AG04450 (cell line): ENCODE measurements at regions not wholly inside any gene's neighbourhood (a gene's known extent, or its start where the extent isn't known, plus 50 kb on each side); places are given as distances from the start of the nearest gene placed in this dataset.
"Not testable (repeated sequence)": the region's sequence is repeated elsewhere in the genome, so short reads cannot be mapped to it uniquely, and the experiment has no call there.

Experiments used
- CTCF ChIA-PET: fragments of 300-600, 350-600 bp; formaldehyde crosslinking; extraction: SDS; loops from one replicate; lab custom pipeline; 2022; ENCODE audit warnings: antibody characterized with exemption, inconsistent platforms; lab: Charles Lee
- POLR2A ChIA-PET: fragments of 350-600 bp; formaldehyde crosslinking; extraction: SDS; loops from one replicate; lab custom pipeline; 2021; ENCODE audit warnings: antibody characterized with exemption, inconsistent platforms; lab: Yijun Ruan, JAX
- DNase-seq: peaks from one replicate; pipeline ENCODE4 v3.0.0-alpha.2; 2011; ENCODE audit warnings: low read depth, low spot score
- H3K27ac ChIP-seq: one replicate; pipeline ENCODE4 v1.5.1; 2012; ENCODE audit warnings: low read depth, low read length, control low read depth
- H3K27me3 ChIP-seq: one replicate; pipeline ENCODE4 v1.6.0; 2012; ENCODE audit warnings: low read length; ENCODE audit not compliant: control insufficient read depth, insufficient read depth
- H3K4me3 ChIP-seq: 2 replicates; pipeline ENCODE4 v1.5.1; 2011; ENCODE audit warnings: mild to moderate bottlenecking, low read depth, low read length, control low read depth
- H3K9me3 ChIP-seq: 2 replicates; pipeline ENCODE4 v1.5.1; 2012; ENCODE audit warnings: low read length; ENCODE audit not compliant: control insufficient read depth, insufficient read depth
- TF ChIP-seq, protein P1 (sequence below): IDR thresholded peaks from 2 replicates; pipeline ENCODE4 v1.5.1; 2011; ENCODE audit warnings: low read depth, low read length, control low read depth, inconsistent platforms

DNA sequence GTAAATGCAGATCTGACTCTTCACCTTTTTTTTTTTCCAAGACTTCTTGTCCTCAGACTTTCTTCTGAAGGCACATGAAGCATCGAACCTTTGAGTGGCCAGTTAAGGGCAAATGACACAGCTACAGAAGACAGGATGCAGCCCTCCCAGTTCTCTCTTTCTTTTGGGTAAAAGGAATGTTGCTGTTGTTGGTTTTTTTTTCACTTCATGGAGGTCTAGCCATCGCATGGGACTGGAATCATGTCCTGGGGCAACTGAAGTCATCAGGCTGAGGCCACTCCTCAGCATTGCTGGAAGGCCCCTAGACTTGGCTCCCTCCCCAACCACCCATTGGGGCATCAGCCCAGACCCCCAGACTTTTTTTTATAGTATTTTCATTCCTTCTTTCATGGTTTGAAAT lies 896.5 kb downstream of the SORCS1 start:
- CTCF ChIA-PET: no interaction called here
- Histone ChIP-seq H3K4me3 (no peak overlapping the region), H3K27me3 (no peaks in the 10 kb centered on the region), H3K27ac (no peak overlapping the region), H3K9me3 (peaks cover 12% of the 10 kb centered on the region)
- POLR2A ChIA-PET: no interaction called here
- TF ChIP-seq, protein P1, sequence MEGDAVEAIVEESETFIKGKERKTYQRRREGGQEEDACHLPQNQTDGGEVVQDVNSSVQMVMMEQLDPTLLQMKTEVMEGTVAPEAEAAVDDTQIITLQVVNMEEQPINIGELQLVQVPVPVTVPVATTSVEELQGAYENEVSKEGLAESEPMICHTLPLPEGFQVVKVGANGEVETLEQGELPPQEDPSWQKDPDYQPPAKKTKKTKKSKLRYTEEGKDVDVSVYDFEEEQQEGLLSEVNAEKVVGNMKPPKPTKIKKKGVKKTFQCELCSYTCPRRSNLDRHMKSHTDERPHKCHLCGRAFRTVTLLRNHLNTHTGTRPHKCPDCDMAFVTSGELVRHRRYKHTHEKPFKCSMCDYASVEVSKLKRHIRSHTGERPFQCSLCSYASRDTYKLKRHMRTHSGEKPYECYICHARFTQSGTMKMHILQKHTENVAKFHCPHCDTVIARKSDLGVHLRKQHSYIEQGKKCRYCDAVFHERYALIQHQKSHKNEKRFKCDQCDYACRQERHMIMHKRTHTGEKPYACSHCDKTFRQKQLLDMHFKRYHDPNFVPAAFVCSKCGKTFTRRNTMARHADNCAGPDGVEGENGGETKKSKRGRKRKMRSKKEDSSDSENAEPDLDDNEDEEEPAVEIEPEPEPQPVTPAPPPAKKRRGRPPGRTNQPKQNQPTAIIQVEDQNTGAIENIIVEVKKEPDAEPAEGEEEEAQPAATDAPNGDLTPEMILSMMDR: no peak
- no peak for DNase-seq

DNA sequence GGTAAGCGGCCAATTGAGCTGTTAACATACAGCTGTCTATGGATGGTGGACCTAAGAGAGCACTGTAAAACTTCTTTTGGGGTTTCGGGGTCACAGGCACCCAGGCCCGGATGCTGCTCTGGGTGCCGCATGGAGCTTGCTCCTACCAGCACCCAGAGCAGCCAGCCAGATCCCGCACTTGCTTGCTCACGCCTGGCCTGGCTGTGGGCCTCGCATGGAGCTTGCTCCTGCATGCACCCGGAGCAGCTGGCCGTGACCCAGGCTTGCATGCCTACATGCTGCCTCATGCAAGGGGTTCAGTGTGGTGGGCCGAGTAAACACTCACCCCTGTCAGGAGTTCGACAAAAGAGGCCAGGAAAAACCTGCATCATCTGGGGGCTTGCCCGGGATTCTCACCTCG lies 896.9 kb downstream of the SORCS1 start:
- Histone ChIP-seq H3K4me3 (no peak overlapping the region), H3K27me3 (no peaks in the 10 kb centered on the region), H3K9me3 (peaks cover 12% of the 10 kb centered on the region), H3K27ac (no peak overlapping the region)
- ChIA-PET CTCF (no interaction called here), POLR2A (no interaction called here)
- DNase-seq: no peak
- TF ChIP-seq, protein P1: no peak

DNA sequence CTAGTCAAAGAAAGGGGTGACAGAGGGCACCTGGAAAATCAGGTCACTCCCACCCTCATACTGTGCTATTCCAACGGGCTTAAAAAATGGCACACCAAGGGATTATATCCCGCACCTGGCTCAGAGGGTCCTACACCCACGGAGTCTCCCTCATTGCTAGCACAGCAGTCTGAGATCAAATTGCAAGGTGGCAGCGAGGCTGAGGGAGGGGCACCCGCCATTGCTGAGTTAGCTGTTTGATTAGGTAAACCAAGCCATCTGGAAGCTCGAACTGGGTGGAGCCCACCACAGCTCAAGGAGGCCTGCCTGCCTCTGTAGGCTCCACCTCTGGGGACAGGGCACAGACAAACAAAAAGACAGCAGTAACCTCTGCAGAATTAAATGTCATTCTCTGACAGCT lies 907.1 kb downstream of the SORCS1 start:
- CTCF ChIA-PET, H3K27me3 ChIP-seq, DNase-seq, H3K9me3 ChIP-seq, H3K27ac ChIP-seq, POLR2A ChIA-PET, H3K4me3 ChIP-seq: not testable (repeated sequence)

DNA sequence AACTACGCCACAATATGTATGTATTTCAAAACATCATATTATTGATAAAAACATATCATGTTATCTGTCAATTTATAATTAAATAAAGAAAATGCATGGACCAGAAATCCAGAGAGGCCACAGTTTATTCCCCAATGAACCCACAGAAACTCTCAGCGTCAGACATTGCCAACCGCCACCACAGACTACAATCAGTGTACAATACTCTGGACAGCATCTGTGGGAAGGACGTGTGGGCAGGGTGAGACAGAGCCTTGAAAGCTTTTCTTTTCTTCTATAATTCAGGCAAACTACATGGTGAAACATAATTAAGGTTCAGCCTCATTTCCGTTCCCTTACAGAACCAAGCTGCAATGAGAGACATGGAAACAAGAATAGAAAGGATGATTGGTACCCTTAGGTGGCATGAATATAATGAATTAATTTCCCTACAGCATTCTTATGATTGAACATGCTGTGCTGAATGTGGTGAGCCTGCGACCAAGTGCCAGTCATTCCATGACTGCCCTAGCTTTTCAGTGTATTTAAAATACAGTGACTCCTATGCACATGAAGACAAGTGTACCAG lies 909.3 kb downstream of the SORCS1 start:
- no peaks in the 10 kb centered on the region for H3K9me3 ChIP-seq
- POLR2A ChIA-PET: no interaction called here
- no peaks in the 10 kb centered on the region for H3K27me3 ChIP-seq
- no peak for DNase-seq
- no peak overlapping the region for H3K27ac ChIP-seq
- no peak overlapping the region for H3K4me3 ChIP-seq
- TF ChIP-seq, protein P1: no peak
- CTCF ChIA-PET: no interaction called here

DNA sequence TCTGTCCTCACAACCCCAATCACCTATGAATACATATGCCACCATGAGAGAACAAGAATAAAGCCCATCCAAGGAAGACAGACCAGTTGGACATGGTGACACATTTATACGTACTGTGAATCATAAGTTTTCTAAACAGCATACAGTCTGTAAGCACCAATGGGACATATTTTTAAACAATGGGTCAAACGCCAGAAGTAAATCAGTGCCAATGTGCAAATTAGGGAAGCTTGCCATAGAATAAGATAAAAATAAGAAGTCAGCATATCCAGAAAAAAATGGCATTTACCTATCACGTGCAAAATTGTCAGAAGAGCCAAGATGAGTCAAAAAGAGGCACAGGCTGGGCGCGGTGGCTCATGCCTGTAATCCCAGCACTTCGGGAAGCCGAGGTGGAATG lies 910.4 kb downstream of the SORCS1 start:
- no peak overlapping the region for H3K4me3 ChIP-seq
- DNase-seq: no peak
- no peaks in the 10 kb centered on the region for H3K9me3 ChIP-seq
- no peaks in the 10 kb centered on the region for H3K27me3 ChIP-seq
- ChIA-PET POLR2A (no interaction called here), CTCF (no interaction called here)
- no peak overlapping the region for H3K27ac ChIP-seq
- TF ChIP-seq, protein P1: no peak

DNA sequence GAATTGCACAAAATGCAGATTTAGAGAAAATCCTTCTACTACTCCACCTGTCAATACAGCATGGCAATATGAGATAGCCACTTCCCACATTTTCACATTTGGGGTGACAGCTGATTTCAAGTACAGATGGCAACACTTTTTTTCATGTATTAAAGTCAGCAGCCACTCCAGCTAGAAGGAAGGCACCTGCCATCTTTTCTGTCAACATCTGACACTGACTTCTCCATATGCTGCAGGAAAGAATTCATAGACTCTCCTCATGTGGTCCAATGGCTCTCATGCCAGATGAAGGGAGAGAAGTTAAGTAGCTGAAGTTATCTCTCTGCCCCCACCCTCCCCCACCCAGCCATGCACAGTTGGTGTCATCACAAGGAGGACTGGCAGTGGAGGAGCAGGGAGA lies 912.0 kb downstream of the SORCS1 start:
- Histone ChIP-seq H3K27me3 (no peaks in the 10 kb centered on the region), H3K4me3 (no peak overlapping the region), H3K9me3 (no peaks in the 10 kb centered on the region), H3K27ac (no peak overlapping the region)
- TF ChIP-seq, protein P1: no peak
- no peak for DNase-seq
- ChIA-PET CTCF (no interaction called here), POLR2A (no interaction called here)
